GM12864 (cell line): ENCODE measurements at regions not wholly inside any gene's neighbourhood (a gene's known extent, or its start where the extent isn't known, plus 50 kb on each side); places are given as distances from the start of the nearest gene placed in this dataset.
A peak's percentile ranks its signal among the peaks of the same experiment; 100 is the strongest.

ENCODE experiments used
- DNase-seq: peaks from one replicate; pipeline ENCODE4 v3.0.0-alpha.2; 2011; ENCODE audit warnings: low read depth
- H3K4me3 ChIP-seq: 2 replicates; pipeline ENCODE4 v1.5.1; 2011; ENCODE audit warnings: mild to moderate bottlenecking, low read depth, low read length, control low read depth
- TF ChIP-seq, protein P1 (sequence below): IDR thresholded peaks from 2 replicates; pipeline ENCODE4 v1.5.1; 2011; ENCODE audit warnings: low read depth, mild to moderate bottlenecking, moderate library complexity, low read length, control low read depth, inconsistent platforms; ENCODE audit errors: missing control alignments

DNA sequence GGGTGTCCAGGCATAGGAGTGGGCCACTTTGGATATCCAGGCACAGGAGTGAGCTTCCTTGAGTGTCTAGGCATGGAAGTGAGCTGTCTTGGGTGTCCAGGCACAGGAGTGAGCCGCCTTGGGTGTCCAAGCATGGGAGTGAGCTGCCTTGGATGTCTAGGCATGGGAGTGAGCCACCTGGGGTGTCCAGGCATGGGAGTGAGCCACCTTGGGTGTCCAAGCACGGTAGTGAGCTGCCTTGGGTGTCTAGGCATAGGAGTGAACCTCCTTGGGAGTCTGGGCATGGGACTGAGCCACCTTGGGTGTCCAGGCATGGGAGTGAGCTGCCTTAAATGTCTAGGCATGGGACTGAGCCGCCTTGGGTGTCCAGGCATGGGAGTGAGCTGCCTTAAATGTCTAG, 146.3 kb downstream of the C1orf94 start:
- no peak for DNase-seq
- TF ChIP-seq, protein P1, sequence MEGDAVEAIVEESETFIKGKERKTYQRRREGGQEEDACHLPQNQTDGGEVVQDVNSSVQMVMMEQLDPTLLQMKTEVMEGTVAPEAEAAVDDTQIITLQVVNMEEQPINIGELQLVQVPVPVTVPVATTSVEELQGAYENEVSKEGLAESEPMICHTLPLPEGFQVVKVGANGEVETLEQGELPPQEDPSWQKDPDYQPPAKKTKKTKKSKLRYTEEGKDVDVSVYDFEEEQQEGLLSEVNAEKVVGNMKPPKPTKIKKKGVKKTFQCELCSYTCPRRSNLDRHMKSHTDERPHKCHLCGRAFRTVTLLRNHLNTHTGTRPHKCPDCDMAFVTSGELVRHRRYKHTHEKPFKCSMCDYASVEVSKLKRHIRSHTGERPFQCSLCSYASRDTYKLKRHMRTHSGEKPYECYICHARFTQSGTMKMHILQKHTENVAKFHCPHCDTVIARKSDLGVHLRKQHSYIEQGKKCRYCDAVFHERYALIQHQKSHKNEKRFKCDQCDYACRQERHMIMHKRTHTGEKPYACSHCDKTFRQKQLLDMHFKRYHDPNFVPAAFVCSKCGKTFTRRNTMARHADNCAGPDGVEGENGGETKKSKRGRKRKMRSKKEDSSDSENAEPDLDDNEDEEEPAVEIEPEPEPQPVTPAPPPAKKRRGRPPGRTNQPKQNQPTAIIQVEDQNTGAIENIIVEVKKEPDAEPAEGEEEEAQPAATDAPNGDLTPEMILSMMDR, result no peak
- no peak overlapping the region for H3K4me3 ChIP-seq

DNA sequence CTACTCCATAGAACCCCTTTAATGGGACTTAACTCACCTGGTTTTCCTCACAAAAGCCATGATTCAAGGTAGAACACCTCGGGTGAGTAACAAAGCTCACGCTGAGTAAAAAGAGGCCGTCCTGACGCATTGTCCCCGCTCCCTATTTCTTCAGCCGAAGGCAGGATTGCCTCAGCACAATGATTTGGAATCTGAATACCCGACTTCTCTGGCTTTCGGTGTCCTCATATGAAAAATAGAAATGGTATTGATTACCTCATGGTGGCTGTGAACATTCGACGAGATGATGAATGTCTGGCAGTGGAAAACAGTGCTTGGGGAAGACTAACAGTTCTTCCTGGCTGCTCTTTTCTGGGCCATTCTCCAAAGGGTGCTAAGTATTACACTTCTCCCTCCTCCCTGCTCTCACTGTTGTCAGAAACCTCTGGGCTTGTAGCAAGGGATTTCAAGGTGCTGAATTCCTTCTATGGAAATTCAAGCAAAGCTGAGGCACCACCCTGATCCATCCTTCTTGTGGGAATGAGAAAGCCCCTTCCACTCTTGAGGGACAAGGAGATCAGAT, 148.3 kb downstream of the C1orf94 start:
- TF ChIP-seq, protein P1, result no peak
- no peak for DNase-seq
- no peak overlapping the region for H3K4me3 ChIP-seq

DNA sequence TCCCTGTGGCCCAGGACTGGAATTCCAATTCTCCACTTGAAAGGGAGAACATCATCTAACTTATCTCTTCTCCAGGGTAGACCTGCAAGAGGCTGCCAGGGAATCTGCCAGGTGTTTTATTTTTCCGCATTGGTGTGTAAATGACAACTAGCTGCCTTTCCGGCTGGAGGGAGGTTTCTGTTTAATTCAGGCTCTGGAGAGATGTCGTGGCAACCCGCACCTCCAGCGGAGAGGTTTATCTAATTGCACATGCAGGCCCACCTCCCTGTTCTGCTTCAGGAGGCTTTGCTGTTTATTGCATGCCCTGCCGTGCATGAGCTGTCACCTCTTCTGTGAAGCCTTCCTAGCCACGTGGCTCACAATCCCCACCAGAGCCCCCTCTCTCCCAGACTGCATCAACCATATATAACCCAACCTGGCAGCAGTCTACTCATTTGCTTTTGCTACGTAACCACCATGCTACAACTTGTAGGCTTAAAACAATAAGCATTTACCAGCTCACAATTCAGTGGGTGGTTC, 151.6 kb downstream of the C1orf94 start:
- no peak overlapping the region for H3K4me3 ChIP-seq
- TF ChIP-seq, protein P1, result no peak
- DNase-seq, result no peak

GRCh38 chr1:34330061-34330460, 153.4 kb downstream of the C1orf94 start:
- no peak for DNase-seq
- TF ChIP-seq, protein P1, result no peak
- H3K4me3 ChIP-seq, result no peak overlapping the region

- TF ChIP-seq, protein P1, result no peak
- no peak for DNase-seq
- no peak overlapping the region for H3K4me3 ChIP-seq
Observed at GRCh38 chr1:34331020-34331926, 154.6 kb downstream of the C1orf94 start.

DNA sequence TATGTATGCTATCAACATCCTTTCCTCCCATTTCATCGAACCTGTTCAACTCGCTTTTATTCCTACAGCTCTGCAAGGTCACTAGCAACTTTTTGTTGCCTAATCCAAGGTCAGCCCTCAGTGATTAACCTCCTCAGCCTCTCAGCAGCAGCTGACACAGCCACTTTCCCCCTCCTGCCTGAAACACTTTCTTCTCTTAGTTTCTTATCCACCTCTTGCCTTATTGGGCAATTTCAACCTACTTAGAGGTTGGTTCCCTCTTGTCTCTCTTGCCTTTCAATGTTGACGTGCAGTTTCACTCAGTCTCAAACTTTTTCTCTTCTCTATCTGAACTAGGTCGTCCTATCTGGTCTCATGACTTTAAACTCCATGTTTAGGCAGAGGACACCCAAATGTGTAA, 156.3 kb downstream of the C1orf94 start:
- H3K4me3 ChIP-seq, result no peak overlapping the region
- DNase-seq, result peak; percentile 25
- TF ChIP-seq, protein P1, result no peak
